ENCODE measurements at regions not wholly inside any gene's neighbourhood (a gene's known extent, or its start where the extent isn't known, plus 50 kb on each side); places are given as distances from the start of the nearest gene placed in this dataset.

DNA sequence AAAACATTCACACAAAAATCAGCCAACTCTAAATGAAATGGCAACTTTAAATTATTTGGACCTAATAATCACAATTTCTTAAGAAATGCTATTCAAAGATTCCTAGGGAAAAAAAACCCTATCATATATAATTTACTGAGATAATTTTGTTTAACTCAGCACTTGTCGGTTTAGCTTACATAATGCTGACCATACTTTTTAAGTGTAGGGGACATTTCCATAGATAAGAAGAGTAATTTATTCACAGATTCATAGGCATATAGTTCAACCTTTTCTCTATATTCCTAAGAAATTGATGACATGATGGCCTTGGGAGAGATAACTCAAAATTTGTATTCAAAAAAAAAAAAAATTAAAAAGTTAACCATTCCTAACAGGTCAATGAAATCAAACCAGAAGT lies 260.8 kb upstream of the PGRMC2 start:
- H3K27ac ChIP-seq = no peak overlapping the region
- no peak for TF ChIP-seq ZFX (IDR thresholded peaks at IDR 0.05)
- TF ChIP-seq, protein P1, sequence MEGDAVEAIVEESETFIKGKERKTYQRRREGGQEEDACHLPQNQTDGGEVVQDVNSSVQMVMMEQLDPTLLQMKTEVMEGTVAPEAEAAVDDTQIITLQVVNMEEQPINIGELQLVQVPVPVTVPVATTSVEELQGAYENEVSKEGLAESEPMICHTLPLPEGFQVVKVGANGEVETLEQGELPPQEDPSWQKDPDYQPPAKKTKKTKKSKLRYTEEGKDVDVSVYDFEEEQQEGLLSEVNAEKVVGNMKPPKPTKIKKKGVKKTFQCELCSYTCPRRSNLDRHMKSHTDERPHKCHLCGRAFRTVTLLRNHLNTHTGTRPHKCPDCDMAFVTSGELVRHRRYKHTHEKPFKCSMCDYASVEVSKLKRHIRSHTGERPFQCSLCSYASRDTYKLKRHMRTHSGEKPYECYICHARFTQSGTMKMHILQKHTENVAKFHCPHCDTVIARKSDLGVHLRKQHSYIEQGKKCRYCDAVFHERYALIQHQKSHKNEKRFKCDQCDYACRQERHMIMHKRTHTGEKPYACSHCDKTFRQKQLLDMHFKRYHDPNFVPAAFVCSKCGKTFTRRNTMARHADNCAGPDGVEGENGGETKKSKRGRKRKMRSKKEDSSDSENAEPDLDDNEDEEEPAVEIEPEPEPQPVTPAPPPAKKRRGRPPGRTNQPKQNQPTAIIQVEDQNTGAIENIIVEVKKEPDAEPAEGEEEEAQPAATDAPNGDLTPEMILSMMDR (conservative IDR thresholded peaks at IDR 0.05) = no peak

DNA sequence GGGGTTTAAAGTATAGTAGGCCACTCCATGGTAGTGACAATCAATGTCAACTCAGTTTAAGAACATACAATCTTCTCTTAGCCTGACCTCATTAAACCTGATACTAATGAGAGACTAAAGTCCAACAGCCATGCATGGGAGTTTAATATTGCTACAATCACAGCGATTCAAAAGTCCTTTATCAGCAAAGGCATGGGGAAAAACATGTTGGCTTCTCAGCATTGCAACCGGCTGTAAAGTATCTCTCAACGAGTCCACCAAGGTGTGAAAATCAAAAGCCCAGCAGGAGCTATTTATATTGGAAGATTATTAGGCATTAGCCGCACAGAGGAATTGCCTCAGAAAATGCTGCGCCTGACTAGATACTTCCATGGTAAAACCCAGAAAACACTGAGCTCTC lies 256.7 kb upstream of the PGRMC2 start:
- no peak overlapping the region for H3K27ac ChIP-seq

DNA sequence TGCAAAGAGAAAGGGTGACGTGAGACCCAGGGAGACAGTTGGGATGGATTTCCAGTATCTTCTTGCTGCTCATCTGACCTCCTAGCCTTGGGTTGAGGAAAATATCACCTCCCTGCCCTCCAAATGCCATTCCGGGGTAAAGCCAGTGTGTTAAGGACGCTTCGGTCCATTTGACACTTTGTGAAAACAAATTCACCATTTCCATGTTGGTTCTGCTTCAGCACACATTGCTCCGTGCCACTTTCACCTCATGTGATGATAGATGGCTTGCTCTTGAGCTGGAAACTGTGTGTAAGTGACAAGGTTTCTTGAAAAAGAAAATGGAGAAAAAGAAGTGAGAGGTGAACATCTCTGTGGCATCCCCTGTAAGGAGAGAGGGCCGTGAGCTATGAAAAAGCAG lies 256.1 kb upstream of the PGRMC2 start:
- TF ChIP-seq ZFX (IDR thresholded peaks at IDR 0.05) = no peak
- TF ChIP-seq, protein P1 (conservative IDR thresholded peaks at IDR 0.05) = no peak

More for the DNA sequence above, 256.7 kb upstream of the PGRMC2 start:
- TF ChIP-seq, protein P1 (conservative IDR thresholded peaks at IDR 0.05) = no peak
- TF ChIP-seq ZFX (IDR thresholded peaks at IDR 0.05) = no peak

DNA sequence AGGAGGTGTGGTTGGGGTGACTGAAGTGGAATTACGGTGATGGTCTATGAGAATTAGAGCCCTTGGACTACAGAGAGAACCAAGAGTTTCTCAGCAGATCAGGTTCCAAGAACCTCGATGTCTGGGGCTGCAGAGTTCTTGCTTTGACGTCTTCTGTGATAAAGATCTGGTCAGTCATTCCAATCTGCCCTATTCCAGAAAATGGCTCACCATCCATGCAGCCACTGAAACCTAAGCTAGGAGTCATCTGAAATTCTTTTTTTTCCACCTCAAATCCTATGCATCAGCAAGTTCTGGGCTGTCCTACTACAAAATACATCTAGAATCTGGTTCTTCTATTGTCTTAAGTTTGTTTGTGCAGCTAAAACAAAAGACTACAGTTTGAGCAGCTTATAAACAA lies 254.4 kb upstream of the PGRMC2 start:
- no peak overlapping the region for H3K27ac ChIP-seq

More for the DNA sequence above, 256.1 kb upstream of the PGRMC2 start:
- H3K27ac ChIP-seq = no peak overlapping the region

DNA sequence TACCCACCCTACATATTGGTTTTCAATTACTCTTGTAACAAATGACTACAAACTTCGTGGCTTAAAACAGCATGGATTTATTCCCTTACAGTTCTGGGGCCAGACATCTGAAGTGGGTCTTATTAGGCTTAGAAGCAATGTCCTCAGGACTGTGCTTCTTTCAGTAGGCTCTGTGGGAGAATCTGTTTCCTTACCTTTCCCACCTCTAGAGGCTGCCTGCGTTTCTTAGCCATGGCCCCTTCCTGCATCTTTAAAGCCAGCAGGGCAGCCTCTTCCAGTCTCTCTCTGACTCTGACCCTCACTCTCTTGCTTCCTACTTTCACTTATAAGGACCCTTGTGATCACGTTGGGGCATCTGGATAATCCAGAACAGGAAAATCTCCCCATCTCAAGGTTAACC lies 252.5 kb upstream of the PGRMC2 start:
- no peak overlapping the region for H3K27ac ChIP-seq
- TF ChIP-seq, protein P1 (conservative IDR thresholded peaks at IDR 0.05) = no peak
- no peak for TF ChIP-seq ZFX (IDR thresholded peaks at IDR 0.05)

More for the DNA sequence above, 254.4 kb upstream of the PGRMC2 start:
- TF ChIP-seq ZFX (IDR thresholded peaks at IDR 0.05) = no peak
- TF ChIP-seq, protein P1 (conservative IDR thresholded peaks at IDR 0.05) = no peak

DNA sequence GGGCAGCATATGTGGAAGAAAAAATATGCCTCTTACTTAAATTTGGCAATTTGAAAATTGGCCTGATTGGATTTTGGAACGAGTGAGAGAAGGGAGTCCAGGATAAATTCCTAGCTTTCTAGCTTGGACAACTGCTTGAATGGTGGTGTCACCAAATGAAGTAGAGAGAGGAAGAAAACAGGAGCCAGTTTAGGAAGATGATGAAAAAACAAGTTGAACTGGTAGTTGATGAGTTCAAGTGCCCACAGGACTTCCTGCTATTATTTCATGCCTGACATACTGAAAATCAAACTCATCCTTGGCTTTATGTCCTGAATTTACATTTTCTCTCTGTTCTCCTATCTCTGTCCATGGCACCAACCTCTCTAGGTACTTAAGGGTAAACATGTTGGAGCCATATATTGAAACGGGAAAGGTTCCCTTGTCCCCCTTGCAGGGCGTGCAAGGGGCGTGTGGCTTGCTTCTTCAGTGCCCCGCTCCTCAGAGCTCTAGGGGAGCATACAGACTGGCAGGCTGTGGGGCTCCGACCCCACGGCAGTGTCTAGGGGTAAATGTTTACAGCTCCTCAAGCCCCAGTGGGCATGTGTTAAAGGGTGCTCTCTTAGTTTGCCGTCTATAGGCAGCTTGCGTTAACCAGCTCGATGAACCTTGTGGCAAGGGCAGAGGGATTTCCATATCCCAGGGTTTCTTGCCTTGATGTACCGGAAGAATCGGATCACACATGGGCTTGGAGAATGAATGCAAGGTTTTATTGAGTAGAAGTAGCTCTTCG lies 250.7 kb upstream of the PGRMC2 start:
- TF ChIP-seq, protein P1 (conservative IDR thresholded peaks at IDR 0.05) = no peak
- TF ChIP-seq ZFX (IDR thresholded peaks at IDR 0.05) = no peak
- H3K27ac ChIP-seq = no peak overlapping the region

DNA sequence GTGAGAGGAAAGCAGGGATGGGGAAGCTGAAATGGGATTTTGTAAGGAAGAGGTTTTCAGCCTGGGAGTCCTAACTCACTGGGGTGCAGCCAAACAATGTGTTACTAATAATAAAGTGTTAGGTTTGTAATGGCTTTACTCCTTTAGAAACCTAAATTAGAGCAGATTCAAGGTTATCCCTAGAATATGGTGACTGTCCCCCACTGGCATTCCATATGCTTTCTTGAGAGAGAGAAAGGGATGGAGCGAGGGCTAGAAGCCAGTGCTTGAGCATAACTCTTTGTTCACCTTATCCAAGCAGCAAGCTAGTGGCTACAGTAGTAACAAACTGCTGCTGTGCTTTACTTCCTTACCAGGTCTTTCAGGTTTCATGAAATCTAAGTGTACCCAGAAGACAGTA lies 249.1 kb upstream of the PGRMC2 start:
- TF ChIP-seq, protein P1 (conservative IDR thresholded peaks at IDR 0.05) = no peak
- TF ChIP-seq ZFX (IDR thresholded peaks at IDR 0.05) = no peak
- no peak overlapping the region for H3K27ac ChIP-seq

DNA sequence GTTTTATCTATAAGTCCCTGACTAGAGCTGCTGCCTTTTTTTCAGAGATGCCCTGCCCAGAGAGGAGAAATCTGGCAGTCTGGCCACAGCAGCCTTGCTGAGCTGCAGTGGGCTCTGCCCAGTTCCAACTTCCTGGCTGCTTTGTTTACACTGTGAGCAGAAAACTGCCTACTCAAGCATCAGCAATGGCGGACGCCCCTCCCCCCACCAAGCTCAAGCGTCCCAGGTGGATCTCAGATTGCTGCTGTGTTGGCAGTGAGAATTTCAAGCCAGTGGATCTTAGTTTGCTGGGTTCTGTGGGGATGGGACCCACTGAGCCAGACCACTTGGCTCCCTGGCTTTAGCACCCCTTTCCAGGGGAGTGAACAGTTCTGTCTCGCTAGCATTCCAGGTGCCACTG lies 247.9 kb upstream of the PGRMC2 start:
- H3K27ac ChIP-seq = peak overlapping the region; percentile 40
